Middle frontal gyrus (tissue), 1 donor: ENCODE measurements at regions not wholly inside any gene's neighbourhood (a gene's known extent, or its start where the extent isn't known, plus 50 kb on each side); places are given as distances from the start of the nearest gene placed in this dataset.
"Not testable (repeated sequence)": the region's sequence is repeated elsewhere in the genome, so short reads cannot be mapped to it uniquely, and the experiment has no call there.

Experiments
- DNase-seq: peaks from one replicate; pipeline ENCODE4 v3.0.0-alpha.2; 2015; ENCODE audit warnings: low spot score; ENCODE audit errors: extremely low spot score

DNA sequence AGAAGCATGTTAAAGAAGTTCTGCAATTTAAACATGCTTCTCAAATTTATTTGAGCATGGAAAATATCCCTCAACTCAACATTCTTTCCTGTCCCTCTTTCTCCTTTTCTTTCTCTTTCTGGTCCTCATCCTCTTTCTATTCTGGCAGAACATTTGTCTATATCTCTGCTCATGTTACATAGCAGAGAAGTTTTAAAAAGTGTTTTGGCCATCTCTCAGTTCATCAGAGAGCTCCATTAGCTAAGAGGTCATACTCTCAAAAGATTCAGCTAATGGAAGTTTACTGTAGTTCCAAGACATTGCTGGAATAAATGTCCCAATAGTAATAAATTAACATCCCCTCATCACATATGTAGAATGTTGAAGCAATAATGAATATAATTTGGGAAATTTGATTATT lies 53.5 kb downstream of the XCL2 start:
- DNase-seq, result no peak

DNA sequence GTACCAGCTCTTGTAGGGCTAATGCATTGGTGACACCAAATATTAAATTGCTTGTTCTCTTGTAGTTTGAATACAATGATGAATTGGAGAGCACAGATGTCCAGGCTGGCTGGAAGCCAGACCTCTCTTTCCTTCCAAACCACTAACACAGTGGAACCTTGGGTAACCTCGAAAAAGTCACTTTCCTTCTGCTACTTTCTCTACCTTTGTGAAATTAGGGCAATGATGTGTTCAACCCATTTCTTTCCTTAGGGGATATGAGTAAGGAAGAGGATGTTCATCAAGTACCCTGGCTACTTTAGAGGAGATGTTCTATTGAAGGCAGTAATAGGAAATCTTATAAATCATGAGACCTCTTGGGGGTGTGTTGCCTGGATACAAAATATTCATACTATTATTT lies 55.7 kb downstream of the XCL2 start:
- DNase-seq, result no peak

GRCh38 chr1:168486820-168487219 lies 57.0 kb downstream of the XCL2 start:
- DNase-seq, result not testable (repeated sequence)

DNA sequence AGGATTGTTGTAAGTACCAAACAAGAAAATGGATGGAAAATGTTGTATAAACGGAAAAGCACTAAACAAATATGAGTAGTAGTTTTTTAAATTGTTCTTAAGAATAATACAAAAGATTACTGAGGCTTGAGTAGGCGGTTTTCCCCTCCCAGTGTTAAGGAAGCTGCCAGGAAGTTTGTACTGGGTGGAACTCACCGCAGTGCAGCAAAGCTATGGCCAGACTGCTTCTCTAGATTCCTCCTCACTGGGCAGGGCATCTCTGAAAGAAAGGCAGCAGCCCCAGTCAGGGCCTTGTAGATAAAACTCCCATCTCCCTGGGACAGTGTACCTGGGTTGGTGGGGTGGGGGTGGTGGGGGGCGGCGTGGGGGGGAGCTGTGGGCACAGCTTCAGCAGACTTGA lies 58.7 kb downstream of the XCL2 start:
- DNase-seq, result no peak

DNA sequence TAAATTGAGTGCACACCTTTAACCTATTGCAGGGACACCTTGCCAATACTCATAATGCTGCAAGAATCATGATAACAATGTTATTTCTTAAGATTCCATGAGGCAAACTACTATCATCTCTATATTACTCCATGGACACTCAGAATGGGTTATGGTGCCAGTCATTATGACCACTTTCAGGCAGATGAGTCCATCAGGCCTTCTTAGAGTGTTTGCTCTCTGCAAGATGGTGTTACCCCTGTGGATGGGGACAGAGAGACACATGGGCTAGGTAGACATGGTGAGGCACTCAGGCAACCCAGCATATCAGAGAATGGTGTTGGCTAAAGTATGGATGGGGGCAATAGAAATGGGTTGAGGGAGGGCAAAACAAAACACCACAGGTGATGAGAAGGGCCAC lies 59.7 kb downstream of the XCL2 start:
- DNase-seq, result no peak

DNA sequence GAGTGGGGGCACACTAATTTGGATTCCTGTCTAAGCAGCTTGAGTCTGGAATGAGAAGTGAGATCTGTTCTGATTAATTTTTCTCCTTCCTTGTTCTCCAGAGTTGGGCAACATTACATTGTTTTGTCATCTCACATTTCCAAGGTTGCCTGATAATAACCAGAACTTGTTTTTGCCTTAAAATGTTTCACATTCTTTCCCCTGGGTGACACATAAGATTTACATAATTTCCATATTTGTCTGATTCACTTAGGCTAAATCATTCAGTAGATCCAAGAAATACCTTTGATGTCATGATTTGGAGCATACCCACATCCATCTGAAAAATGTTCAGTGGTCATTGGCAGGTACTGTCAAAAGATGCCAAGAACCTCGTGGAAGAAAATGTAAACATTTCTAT lies 60.3 kb downstream of the XCL2 start:
- no peak for DNase-seq

- DNase-seq, result no peak
Measured at GRCh38 chr1:168482106-168482505, 61.7 kb downstream of the XCL2 start.

DNA sequence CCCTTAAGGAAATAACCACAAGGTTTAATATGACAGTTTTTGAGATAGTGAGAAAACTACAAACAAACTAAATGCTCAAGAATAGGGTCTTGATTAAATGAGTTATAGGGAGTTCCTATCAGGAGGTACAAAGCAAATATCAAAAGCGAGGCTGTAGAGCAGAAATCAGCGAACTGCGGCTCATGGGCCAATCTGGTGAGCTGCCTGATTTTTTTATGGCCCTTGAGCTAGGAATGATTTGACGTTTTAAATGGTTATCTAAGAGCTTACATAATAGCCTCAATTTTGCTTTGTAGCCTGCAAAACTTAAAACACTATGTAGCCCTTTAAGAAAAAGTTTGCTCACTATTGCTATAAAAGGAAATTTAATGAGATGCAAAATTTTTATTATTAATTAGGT lies 62.2 kb downstream of the XCL2 start:
- DNase-seq, result no peak

DNA sequence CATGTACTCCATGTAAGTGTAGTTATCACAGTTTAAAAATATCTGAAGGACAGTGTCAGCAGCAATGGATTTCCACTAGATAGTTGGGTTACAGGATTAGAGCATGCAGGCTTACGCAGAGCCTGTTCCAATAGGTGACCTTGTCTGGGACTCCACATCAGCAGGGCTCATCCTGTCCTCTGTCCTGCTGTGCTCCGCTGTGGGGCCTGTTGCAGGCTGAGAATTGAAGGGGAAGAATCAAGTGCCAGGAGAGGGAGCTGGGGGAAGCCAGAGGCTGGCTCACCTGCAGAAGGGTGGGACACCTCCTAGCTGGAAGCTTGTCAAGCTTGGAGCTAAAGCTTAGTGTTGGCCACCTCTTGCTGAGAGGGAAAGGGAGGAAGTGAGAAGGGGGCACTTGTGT lies 62.8 kb downstream of the XCL2 start:
- DNase-seq, result no peak

- no peak for DNase-seq
Measured at GRCh38 chr1:168477792-168478191, 66.0 kb downstream of the XCL2 start.

DNA sequence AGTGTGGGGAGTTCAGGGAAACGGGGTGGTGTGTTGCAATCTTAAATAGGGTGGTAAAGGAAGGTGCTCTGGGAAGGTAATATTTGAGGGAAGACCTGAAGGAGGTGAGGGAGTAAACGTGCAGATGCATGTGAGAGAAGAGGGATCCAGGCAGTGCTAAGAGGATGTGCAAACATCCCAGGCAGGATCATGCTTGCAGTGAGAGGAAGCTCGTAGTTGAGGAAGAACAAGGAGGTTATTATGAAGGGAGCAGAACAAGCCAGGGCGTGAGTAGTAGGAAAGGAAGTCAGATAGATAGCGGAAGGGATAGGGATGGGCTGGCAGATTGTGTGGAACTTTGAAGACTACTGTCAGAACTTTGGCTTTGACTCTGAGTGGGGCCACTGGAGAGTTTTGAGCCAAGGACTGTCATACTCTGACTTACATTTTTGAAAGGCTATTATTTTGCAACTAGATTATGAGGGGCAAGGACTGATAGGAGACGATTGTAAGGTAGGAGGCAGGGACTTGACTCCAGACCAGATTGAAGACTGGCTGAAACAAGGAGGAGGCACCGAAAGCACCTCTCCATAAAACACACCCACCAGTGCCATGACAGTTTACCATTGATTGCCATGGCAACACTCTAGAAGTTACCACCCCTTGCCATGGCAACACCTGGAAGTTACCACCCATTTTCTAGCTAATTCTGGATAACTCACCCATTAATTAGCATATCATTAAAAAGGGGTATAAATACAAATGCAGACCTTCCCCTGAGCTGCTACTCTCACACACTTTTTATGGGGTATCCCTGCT lies 67.0 kb downstream of the XCL2 start:
- DNase-seq, result no peak

GRCh38 chr1:168474322-168474721 lies 69.5 kb downstream of the XCL2 start:
- DNase-seq, result no peak

GRCh38 chr1:168473126-168473525 lies 70.7 kb downstream of the XCL2 start:
- no peak for DNase-seq

- DNase-seq, result no peak
Measured at GRCh38 chr1:168472223-168472622, 71.6 kb downstream of the XCL2 start.

DNA sequence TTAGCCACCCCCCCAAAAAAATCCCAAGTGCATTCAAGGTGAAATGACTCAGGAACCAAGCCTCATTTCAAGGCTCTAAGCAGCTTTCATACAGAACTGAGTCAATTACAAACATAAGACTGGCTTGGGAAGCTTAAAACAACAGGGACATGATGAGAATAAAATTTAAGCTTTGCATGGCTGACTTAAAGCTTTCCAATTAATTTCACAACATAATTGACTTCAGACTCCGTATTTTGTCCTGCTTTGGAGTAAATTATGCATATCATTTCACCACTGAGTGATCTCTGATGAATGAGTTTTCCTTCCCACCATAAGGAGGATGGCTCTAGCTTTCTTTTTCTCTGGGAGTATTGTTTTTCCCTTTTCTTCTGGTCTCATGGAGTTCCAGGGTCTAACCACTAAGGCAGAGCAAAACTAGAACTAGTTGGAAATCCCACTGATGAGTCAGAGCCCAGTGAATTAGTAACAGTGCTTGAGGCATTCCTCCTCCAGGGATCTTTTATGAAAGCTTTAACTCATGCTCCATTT lies 72.8 kb downstream of the XCL2 start:
- no peak for DNase-seq

GRCh38 chr1:168469690-168470089 lies 74.1 kb downstream of the XCL2 start:
- no peak for DNase-seq

DNA sequence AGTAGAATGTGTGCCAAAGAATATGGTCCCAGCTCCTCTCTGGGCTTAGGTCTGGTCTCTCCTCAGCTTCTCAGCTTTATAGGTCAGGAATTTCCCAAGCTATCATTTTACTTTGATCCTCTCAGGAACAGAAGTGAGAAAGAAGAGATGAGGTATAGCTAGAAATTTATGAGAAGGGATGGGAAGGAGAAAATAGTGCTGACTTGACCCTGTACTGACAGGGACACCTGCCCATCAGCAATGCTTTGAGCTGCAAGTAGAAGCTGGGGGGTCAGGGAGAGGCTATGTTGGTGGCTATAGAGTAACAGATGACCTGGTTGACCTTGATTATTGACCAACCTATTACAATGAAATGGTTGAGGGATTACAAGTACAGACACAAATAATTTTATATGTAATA lies 75.0 kb downstream of the XCL2 start:
- no peak for DNase-seq

DNA sequence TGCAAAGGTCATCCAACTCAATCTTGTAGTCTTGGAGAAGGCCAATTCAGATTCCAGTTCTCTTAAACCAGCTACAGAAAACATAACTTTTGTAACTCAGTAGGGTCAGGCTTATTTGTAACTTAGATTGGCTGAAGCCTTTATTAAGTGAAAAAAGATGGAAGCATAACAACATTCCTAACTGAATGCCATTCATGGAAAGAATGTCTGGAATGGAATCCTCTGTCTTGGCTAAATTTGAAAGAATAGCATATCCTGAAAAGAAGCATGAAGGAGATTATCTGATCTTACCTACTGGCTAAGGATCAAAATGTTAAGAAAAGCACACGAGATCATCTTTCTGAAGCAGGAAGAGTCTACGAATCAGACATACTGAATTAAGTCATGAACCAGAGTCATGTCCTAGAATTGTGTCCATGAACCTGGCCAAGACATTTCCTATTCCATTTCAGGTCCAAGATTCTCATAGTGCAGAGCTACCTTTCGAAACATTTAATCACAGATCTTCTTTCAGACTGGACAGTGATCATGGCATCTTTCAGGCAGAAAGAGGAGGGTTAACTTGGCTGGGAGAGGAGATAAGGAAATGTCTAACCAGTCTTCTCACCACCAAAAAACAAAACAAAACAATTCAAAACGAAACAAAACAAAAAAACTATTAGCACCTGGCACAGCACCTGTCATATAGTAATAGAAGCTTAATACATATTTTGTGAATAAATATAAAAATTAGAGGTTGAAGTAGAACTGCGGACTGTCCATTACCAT lies 75.6 kb downstream of the XCL2 start:
- DNase-seq, result no peak

DNA sequence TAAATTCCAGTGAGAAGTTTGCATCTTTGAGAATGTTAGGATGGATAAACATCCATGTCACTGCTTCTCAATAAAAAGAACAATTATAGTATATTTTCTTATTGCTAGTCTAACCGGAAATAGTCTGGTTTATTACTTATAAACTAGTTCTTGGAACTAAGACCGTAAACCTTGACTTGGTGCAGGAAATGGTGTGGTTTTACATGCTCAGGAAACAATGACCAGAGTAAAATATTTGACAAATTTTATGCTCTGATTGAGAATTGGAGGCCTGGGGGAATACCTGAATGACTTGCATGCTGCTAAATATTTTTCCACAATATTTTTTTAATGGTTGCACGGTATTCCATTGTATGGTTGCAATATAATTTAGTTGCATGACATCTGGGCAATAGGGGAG lies 76.3 kb downstream of the XCL2 start:
- DNase-seq, result no peak

- no peak for DNase-seq
Measured at GRCh38 chr1:168466714-168467131, 77.1 kb downstream of the XCL2 start.

DNA sequence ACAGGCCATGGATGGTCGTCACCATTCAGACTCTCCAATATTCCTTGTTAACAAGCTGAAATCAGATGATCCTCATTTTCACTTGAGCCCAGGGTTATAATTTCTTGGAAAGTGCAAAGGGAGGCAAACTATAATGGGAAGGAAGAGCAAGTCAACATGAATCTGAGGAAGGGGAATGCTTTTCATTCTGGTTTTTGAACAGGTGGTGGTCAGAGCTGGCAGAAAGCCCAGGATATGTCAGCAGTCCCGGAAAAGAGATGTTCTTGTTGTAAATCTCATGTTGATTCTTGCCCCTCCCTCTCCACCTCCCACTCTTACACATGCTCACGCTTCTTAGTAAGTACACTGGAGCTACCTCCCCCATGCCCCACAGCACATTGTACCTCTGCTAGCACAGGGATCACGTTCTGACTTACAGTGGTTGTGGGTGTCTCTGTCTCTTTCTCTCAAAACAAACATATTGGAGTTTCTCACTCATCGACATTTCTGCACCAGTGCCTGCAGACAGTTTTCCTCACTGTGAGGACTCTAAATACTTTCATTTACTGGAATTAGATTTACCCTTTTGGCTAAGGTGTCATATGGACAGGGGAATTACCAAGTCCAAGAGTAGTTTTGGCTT lies 77.6 kb downstream of the XCL2 start:
- no peak for DNase-seq

GRCh38 chr1:168461108-168461507 lies 82.7 kb downstream of the XCL2 start:
- DNase-seq, result not testable (repeated sequence)
